ENCODE measurements at regions not wholly inside any gene's neighbourhood (a gene's known extent, or its start where the extent isn't known, plus 50 kb on each side); places are given as distances from the start of the nearest gene placed in this dataset.

DNA sequence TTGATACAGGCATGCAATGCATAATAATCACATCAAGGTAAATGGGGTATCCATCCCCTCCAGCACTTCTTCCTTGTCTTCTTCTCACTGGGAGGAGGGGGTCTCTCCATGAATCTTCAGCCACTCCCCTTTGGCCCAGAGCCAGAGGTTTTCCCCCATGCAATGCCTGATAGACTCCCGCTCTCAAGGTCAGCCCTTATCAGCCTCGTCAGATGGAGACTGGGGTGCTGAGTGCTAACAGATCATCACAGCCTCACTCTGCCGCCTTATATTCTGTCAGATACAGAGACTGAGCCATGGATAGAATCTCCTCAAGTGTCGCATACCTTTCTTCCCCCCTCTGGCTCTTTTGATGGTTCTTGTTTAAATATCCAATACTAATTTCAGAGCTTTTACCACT, 503.1 kb downstream of the AACS start:
- Histone ChIP-seq H3K27me3 (replicated peaks in 1 of 4; ENCODE audit: control extremely low read depth in 1 of 4, control insufficient read depth in 3 of 4, insufficient read depth in 4 of 4, low read length in 3 of 4) (no peaks in the 10 kb centered on the region), H3K4me3 (ENCODE audit: control extremely low read depth in 1 of 5, extremely low read depth in 1 of 5, insufficient read depth in 1 of 5, low read depth in 2 of 5, low read length in 4 of 5) (no peak overlapping the region), H3K27ac (ENCODE audit: low read length in 2 of 2) (no peak overlapping the region), H4K20me1 (ENCODE audit: control insufficient read depth, insufficient read depth, low read length, poor library complexity, severe bottlenecking) (no peaks in the 10 kb centered on the region), H3K9me3 (ENCODE audit: control extremely low read depth in 1 of 3, control insufficient read depth in 2 of 3, insufficient read depth in 1 of 3, low read length in 2 of 3) (peaks cover 0 to 6% (median 0%) of the 10 kb centered on the region in 3 donors), H3K9ac (ENCODE audit: low read length) (no peak overlapping the region), H3K4me1 (ENCODE audit: control insufficient read depth in 2 of 2, insufficient read depth in 2 of 2, low read length in 2 of 2) (no peaks in the 10 kb centered on the region), H3K36me3 (replicated peaks in 1 of 2; ENCODE audit: control extremely low read depth in 1 of 2, control insufficient read depth in 1 of 2, extremely low read depth in 1 of 2, insufficient read depth in 2 of 2, low read length in 1 of 2) (no peaks in the 10 kb centered on the region), H2AFZ (ENCODE audit: insufficient read depth, low read depth, low read length, poor library complexity, severe bottlenecking) (no peak overlapping the region), H3K4me2 (replicated peaks; ENCODE audit: low read depth, low read length, poor library complexity, severe bottlenecking) (no peak overlapping the region), H3K79me2 (ENCODE audit: control insufficient read depth, insufficient read depth, low read length) (no peaks in the 10 kb centered on the region)
- POLR2A ChIA-PET = no interaction called here
- intact Hi-C loops (cut with micrococcal nuclease) = no loop called here
- H3K4me1 Mint-ChIP-seq = no peaks in the 10 kb centered on the region
- no peak overlapping the region for H3K4me3 Mint-ChIP-seq
- DNase-seq (no peak), ATAC-seq (ENCODE audit: low read depth) (no peak)
- 71% methylated on average over 2 of the region's 4 CpGs for WGBS (ENCODE audit: insufficient coverage)
- H3K27me3 Mint-ChIP-seq = no peaks in the 10 kb centered on the region
- no peak overlapping the region for H3K27ac Mint-ChIP-seq
- TF ChIP-seq EZH2 (IDR thresholded peaks at IDR 0.05; ENCODE audit: borderline replicate concordance, insufficient read depth, low read depth, low read length, poor library complexity, severe bottlenecking) = no peak
- TF ChIP-seq, protein P1, sequence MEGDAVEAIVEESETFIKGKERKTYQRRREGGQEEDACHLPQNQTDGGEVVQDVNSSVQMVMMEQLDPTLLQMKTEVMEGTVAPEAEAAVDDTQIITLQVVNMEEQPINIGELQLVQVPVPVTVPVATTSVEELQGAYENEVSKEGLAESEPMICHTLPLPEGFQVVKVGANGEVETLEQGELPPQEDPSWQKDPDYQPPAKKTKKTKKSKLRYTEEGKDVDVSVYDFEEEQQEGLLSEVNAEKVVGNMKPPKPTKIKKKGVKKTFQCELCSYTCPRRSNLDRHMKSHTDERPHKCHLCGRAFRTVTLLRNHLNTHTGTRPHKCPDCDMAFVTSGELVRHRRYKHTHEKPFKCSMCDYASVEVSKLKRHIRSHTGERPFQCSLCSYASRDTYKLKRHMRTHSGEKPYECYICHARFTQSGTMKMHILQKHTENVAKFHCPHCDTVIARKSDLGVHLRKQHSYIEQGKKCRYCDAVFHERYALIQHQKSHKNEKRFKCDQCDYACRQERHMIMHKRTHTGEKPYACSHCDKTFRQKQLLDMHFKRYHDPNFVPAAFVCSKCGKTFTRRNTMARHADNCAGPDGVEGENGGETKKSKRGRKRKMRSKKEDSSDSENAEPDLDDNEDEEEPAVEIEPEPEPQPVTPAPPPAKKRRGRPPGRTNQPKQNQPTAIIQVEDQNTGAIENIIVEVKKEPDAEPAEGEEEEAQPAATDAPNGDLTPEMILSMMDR (IDR thresholded peaks at IDR 0.05) = no peak
- CTCF ChIA-PET = no interaction called here
- H3K9me3 Mint-ChIP-seq (ENCODE audit: insufficient read depth) = no peaks in the 10 kb centered on the region

- ATAC-seq (ENCODE audit: low read depth) (no peak), DNase-seq (no peak)
- Mint-ChIP-seq H3K27me3 (no peaks in the 10 kb centered on the region), H3K4me1 (no peaks in the 10 kb centered on the region), H3K9me3 (ENCODE audit: insufficient read depth) (peaks cover 5% of the 10 kb centered on the region), H3K27ac (no peak overlapping the region), H3K4me3 (no peak overlapping the region)
- Histone ChIP-seq H3K9ac (ENCODE audit: low read length) (no peak overlapping the region), H3K27me3 (replicated peaks in 1 of 4; ENCODE audit: control extremely low read depth in 1 of 4, control insufficient read depth in 3 of 4, insufficient read depth in 4 of 4, low read length in 3 of 4) (no peaks in the 10 kb centered on the region), H4K20me1 (ENCODE audit: control insufficient read depth, insufficient read depth, low read length, poor library complexity, severe bottlenecking) (no peaks in the 10 kb centered on the region), H3K9me3 (ENCODE audit: control extremely low read depth in 1 of 3, control insufficient read depth in 2 of 3, insufficient read depth in 1 of 3, low read length in 2 of 3) (peaks cover 0 to 2% (median 0%) of the 10 kb centered on the region in 3 donors), H3K4me2 (replicated peaks; ENCODE audit: low read depth, low read length, poor library complexity, severe bottlenecking) (no peak overlapping the region), H3K4me1 (ENCODE audit: control insufficient read depth in 2 of 2, insufficient read depth in 2 of 2, low read length in 2 of 2) (no peaks in the 10 kb centered on the region), H2AFZ (ENCODE audit: insufficient read depth, low read depth, low read length, poor library complexity, severe bottlenecking) (no peak overlapping the region), H3K79me2 (ENCODE audit: control insufficient read depth, insufficient read depth, low read length) (no peaks in the 10 kb centered on the region), H3K4me3 (ENCODE audit: control extremely low read depth in 1 of 5, extremely low read depth in 1 of 5, insufficient read depth in 1 of 5, low read depth in 2 of 5, low read length in 4 of 5) (no peak overlapping the region), H3K36me3 (replicated peaks in 1 of 2; ENCODE audit: control extremely low read depth in 1 of 2, control insufficient read depth in 1 of 2, extremely low read depth in 1 of 2, insufficient read depth in 2 of 2, low read length in 1 of 2) (no peaks in the 10 kb centered on the region), H3K27ac (ENCODE audit: low read length in 2 of 2) (no peak overlapping the region)
- CTCF ChIA-PET = no interaction called here
- no CpG with 5 or more reads among the region's 1 CpG for WGBS (ENCODE audit: insufficient coverage)
- POLR2A ChIA-PET = no interaction called here
- no peak for TF ChIP-seq EZH2 (IDR thresholded peaks at IDR 0.05; ENCODE audit: borderline replicate concordance, insufficient read depth, low read depth, low read length, poor library complexity, severe bottlenecking)
- TF ChIP-seq, protein P1 (IDR thresholded peaks at IDR 0.05) = no peak
- intact Hi-C loops (cut with micrococcal nuclease) = no loop called here
Observed at GRCh38 chr12:125573271-125573670, 508.0 kb downstream of the AACS start.

Data from B cell (primary cell).